Vagina (tissue), 2 donors: ENCODE measurements at regions not wholly inside any gene's neighbourhood (a gene's known extent, or its start where the extent isn't known, plus 50 kb on each side); places are given as distances from the start of the nearest gene placed in this dataset.

ENCODE experiments used
- CTCF ChIP-seq, 3 experiments: fragments of 450-650 bp in 2 of 3; fragments of 200-600 bp in 1 of 3; sonication (generic) in 1 of 3; IDR thresholded peaks; one replicate each; pipeline ENCODE4 v1.5.1; 2017 to 2019; ENCODE audit warnings: antibody characterized with exemption in 3 of 3, mild to moderate bottlenecking in 2 of 3, moderate library complexity in 2 of 3
- POLR2AphosphoS5 ChIP-seq, 2 donors: sonication (generic); formaldehyde crosslinking; IDR thresholded peaks; one replicate each; pipeline ENCODE4 v1.9.0; 2017; ENCODE audit warnings: antibody characterized with exemption in 2 of 2, mild to moderate bottlenecking in 2 of 2, low read depth in 1 of 2; ENCODE audit not compliant: insufficient read depth in 1 of 2

DNA sequence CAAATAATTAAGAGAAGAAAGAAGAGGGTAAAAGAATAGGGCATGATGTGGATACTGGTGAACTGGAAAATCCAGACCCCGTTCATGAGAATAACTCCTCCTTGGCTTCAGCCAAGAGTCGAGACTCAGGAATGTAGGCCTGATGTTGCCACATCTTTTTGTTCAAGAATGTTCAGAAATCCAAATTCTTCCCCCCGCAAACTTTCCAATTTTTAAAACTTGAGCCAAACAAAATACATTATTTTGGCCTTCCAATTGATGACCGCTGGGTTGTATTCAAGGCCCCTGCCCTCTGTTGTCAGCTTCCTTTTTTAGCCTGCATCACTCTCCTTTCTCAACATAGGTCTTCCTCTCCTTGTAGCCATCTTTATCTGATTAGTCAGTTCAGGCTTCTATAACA is 106.1 kb downstream of the TNFAIP3 start:
- TF ChIP-seq CTCF (IDR thresholded peaks at IDR 0.05): no peak
- TF ChIP-seq POLR2AphosphoS5 (IDR thresholded peaks at IDR 0.05; ENCODE audit: insufficient read depth in 1 of 2, low read depth in 1 of 2): no peak
